Stimulated activated naive CD4-positive, alpha-beta T cell treated with Interleukin-2 at 50 U/mL for 16 hours (primary cell): ENCODE measurements at regions not wholly inside any gene's neighbourhood (a gene's known extent, or its start where the extent isn't known, plus 50 kb on each side); places are given as distances from the start of the nearest gene placed in this dataset.
"Not testable (repeated sequence)": the region's sequence is repeated elsewhere in the genome, so short reads cannot be mapped to it uniquely, and the experiment has no call there.

Experiments
- DNase-seq: peaks from one replicate; lab custom pipeline; 2025; lab: John Stamatoyannopoulos, UW

DNA sequence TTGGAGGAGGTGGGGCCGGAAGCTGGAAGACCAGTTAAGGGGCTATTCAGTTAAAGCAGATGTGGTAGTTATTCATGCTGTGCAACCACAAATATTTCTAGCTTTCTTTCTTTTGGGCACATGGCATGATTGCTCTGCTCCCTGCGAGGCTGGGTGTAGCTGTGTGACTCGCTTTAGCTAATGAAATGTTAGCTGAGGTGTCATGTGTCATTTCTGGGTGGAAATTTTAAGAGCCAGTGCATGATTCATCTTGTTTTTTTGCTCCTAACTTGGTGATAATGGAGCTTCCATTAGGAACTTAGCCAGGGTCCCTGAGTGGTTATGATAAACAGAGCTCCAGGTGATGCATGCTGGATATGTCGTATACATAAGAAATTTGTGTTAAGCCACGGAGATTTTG, 300.6 kb downstream of the SATB1 start:
- DNase-seq, result no peak

DNA sequence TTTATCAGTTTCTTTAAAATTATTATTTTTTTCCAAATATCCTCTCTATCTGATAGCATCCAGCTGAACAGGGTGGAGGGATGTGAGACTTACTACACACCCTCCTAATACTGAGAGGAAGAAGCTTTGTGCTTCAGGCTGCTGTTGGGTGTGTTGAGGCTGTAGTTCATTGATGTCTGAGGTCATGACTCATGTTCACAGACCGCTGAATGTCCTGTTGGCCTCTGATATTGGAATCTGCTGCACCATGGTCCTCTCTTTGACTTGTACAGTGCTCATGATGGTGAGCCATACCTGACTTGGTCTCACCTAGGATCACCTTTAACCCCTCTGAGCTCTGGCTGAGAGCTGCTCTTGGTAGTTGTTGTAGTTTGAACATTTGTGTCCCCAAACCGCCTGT, 302.9 kb downstream of the SATB1 start:
- no peak for DNase-seq

DNA sequence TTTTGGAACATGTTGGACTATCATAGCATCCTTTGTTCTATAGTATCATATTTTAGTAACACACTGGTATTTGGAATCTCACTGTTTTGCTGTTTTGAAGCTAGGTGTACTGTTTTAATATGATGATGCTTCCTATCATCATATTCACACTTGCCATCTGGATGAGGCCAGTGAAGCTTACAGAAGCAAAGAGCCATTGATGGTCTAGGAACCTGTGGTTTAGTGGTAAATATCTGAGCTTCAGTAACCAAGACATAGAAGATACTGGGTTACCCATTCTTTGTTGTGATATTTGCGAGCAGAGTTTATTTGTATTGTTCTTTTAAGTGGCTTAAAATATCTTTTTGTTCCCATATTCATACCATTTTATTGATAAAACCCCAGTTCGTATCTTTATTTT, 304.1 kb downstream of the SATB1 start:
- no peak for DNase-seq

DNA sequence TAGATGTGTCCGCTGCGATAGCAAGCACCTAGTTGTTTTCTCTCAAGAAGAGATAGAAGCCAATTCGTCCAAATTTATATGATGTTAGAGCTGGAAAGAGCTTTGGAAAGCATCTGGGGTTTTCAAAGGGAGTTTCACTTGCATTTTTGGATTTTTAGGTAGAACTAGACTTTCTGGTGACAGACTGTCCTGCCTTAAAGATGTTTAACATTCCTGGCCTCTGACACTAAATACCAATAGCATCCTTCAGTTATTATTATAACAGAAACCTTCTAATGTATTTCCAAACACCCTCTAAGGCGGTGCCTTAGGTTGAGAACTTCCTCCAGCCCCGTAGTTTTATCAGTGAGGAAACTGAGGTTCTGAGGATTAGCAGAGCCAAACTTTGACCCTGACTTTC, 305.3 kb downstream of the SATB1 start:
- DNase-seq, result no peak

DNA sequence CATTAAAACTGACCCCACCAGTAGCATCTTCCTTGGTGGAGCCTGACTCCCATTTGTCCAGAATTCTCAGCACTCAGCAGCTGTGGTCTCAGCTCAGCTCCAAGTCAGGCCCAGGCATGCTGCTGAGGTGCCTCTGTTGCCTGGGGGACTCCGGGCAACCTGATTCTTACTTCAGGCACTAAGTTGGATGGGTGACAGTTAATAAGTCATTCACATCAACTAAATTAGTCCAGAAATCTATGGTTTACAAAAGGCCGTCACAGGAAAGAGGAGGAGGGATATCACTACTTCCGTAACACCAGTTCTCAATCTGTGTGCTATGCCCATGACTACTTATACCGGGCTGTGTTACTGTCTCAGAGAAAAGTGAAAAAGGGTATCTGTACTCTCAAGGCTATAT, 310.2 kb downstream of the SATB1 start:
- no peak for DNase-seq

DNA sequence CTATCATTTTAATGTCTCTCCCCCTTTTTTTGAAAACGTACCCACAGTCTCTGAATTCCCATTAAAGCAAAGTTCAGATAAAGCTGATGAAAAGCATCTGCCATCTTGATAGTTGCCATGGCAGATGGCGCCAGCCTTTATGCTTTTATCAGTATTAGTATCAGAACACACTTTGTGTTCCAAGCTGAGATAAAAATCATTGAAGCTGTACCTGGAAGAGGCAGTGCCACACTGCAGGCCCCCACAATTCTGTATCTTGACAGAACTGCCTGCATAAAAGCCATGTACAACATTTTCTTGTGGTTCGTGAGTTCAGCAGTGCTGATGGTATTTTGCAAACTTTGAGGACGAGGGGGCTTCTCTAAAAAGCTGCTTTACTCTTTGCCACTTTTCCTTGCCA, 311.7 kb downstream of the SATB1 start:
- DNase-seq, result no peak

DNA sequence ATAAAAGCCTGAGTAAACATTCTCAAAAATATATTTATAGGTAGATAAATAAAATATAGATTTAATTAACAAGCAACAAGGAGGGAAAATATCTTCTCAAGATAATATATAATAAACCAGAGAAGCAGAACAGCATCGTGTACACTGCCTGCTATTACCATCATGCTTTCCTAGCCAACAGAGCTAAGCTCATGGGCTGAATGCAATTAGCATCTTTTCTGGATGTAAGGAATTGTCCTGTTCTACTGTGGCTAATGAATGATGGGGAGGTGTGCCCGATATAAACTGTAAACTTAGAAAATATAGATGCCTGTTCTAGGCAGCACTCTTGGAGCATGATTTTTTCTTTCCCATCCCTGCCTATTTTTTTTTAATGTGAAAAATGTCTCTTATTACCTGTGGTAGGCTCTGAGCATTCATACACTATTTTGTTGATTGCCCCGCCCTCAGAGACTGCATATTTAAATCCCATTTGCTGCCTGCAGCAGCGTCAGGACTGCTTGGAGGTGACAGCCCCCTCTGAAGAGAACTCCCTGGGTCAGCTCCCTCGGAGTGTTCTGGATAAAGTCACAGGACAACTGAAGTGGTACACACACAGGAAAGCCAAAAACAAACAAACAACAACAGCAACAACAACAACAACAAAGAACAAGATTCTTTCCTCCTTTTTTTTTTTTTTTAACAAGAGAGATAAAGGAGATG, 312.3 kb downstream of the SATB1 start:
- DNase-seq, result no peak

DNA sequence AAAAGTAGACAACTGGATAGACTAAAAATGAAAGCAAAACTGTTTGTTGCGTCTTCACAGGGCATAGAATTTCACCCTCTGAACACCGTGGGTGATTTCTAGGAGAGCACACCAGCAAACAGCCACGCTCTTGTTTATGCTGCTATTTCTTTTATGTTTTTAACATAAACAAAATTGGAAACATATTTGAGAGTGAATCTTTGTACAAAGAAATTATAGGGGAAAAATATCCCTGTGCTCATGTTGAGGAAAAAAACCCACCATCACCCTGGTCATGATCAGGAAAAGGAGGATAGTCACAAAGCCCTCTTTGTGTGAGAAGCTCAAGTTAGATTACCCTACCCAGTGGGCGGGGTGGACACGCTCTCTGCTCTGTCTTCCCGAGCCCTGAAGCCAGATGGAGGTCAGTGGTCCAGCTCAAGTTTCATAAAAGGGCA, 313.3 kb downstream of the SATB1 start:
- DNase-seq, result no peak

DNA sequence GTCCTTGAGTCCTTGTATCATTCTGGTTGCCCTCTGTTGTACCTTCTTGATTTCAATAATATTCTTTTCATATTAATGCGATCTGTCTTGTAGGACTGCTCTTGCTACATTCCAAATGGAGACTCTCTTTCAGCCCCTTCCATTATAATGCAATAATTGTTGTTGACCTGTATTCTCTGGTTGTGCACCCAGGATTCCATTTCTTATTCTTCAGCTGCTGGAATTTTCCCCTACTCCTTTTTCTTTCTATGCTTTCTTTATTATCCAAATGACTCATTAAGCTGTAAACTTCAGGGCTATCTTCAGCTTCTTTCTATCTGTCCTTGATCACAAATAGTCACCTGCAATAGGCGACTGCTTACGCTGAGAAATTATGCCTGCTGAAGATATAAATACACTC, 321.5 kb downstream of the SATB1 start:
- no peak for DNase-seq

DNA sequence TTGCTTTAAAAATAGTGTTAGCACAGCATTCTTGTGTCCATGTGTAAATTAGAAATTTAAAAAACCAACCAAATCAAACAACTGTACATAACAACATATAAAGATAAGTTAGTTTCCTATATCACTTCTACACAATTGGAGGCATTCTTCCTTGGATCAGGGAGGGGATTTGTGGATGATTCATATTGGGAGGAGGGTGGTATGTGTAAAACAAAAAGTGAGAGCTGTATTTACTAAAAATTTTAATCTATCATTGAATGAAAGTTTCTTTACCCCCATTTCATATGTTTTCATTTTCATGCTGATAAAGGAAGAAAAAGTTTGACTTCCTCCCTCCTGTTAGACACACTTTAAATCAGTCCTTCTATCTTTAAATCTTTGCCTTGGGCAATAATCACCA, 325.0 kb downstream of the SATB1 start:
- DNase-seq, result no peak

DNA sequence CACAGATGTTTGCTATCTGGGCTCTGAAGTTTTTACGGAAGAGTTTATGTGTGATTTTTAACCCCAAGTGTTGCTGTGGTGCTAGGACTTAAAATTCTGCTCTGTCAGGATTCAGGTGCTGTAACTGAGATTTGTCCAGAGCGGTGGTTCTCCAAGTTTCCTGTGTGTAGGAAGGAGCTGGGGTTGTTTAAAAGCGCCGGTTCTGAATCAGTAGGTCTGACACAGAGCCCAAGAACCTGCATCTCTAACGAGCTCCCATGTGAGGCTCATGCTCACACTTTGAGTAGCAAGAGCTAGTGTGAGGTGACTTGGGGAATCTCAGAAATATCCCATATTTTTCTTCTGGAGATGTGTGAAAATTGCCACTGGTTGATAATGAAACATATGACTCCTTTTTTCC, 325.5 kb downstream of the SATB1 start:
- no peak for DNase-seq

DNA sequence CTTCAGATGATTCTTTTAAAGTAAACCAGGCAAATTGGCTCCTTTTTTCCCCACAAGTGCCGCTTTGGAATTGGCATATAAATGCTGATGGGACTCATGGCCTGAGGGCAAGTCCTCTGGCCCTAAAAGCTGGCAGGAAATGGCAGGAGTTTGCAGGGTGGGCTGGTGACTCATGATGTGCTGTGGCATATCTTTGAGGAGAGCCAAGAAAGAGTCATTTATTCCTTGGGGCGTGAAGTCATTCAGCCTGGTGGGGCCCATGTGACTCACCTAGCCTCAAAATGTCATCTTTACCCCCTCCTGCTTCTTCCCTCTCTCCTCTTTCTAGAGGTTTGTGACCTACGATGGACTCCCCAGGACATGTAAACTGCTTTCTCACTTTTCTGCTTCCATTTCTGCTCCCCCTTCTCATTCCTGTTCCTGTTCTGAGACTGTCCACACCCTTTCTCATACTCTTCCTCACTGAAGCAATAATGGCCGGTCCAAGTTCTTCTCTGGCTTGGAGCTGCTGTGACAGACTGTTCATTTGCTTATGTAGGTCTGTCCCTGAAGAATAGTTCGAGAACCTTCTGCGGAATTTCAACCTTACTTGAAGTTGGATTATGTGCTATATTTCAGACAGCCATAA, 326.1 kb downstream of the SATB1 start:
- no peak for DNase-seq

DNA sequence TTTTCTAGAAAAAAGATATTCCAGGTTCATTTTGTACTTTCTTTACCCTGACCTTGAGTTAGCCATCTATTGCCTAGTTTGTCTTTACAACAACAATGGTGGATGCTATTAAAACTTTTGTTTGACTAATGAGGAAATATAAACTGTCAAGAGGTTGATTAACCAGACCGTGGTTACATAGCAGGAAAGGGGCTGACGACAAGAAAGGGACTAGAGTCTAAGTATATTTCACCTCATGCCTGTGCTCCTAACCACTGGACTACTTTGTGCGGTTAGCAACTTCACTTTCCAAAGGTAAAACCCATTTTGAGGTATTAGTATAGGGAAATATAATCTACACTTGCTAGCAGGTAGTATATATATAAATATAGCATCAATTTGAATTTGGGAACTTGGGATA, 327.1 kb downstream of the SATB1 start:
- no peak for DNase-seq

DNA sequence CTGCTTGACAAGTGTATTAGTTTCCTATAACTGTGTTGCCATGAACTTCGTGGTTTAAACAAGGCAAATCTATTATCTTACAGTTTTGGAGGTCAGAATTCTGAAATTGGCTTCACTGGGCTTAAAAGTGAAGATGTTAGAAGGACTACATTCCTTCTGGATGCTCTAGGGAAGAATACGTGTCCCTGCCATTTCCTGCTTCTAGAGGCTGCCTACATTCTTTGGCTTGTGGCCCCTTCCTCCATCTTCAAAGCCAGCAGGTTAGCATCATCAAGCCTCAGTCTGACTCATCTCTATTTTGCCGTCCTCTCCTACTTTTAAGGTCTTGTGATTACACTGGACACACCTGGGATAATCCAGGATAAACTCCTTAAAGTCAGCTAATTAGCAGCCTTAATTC, 327.7 kb downstream of the SATB1 start:
- DNase-seq, result no peak

DNA sequence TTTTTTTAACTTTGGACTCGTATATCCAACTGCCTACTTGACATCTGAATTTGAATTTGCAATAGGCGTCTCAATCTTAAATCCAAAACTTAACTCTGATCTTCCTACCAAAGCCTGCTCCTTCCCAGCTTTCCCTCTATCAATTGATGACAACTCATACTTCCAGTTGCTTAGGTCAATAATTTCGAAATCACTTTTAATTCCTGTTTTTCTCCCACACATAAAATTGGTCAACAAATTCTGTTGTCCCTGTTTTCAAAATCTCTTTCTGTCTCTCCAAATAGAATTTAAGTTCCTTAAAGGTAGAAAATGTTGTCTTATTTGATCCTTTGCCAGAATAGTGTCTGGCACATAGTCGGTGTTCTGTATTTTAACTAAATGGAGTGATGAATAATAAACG, 332.4 kb downstream of the SATB1 start:
- DNase-seq, result no peak

DNA sequence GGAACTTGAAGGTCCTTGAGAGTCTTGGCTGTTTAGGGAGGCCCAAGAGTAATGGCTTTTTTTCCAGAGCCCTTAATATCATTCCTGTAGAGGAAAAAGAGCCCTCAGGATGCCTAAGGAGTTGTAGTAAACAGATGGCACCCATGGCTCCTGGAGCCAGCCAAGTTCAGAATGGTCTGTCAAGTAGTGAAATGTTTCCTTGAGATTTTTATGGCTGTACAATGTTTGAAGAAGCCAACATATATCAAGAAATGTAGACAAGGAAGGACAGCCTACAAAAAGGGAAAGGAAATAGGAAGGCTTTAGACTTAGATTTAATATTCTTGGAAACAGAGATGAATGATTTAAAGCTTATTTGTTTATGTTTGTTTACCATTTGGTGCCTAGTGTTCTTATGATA, 334.8 kb downstream of the SATB1 start:
- DNase-seq, result no peak

DNA sequence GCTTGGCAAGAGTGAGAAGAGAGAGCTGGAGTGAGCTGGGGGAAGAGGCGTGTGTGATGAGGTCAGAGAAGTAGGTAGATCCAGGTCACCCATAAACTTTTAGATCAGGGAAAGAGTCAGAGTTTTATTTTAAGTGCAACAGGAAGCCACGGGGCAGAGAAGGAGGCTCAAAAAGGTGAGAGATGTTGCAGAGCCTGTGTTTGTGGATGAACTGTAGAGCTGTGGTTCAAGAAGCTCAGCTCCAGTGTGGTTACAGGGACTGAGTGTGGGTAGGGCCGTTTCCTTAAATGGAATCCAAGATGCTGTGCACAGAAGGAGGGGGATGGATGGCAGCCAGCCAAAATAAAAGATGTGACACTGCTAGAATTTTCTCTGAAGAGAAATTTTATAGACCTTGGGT, 337.2 kb downstream of the SATB1 start:
- DNase-seq, result no peak

DNA sequence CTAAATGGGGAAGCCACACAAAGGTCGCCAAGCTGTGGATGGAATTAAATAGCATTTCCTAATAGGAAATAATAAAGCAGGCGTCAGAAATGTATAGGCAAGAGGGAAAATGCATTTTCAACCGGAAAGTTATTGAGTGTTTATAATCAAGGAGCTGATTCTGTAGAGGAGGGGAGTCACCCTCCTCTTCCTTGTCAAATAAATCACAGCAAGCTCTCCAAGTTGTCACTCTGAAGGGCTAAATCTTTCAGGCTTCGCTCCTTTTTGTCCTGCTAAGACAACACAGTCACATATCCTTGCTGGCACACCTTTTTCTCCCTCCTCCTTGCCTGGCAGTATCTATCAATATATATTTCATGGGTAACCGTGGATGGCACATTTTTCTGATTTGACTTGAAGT, 338.4 kb downstream of the SATB1 start:
- no peak for DNase-seq

DNA sequence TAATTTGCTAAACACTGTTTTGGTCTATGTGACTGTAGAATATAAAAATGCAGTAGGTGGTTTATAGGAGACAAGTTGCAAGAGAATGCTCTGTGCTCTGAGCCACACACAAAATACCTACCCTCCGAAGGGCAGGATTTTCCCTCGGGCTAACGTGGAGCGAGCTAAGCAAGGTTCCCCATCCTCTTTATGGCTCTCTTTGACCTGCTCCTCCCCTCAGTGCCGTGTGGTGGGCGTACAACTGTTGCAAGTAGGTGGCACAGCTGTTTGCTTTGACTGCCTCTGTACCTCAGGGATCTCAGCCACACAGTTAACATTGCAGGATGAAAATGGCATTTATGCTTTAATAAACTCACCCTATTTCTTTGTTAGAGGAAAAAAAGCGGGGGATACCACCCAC, 339.1 kb downstream of the SATB1 start:
- no peak for DNase-seq

DNA sequence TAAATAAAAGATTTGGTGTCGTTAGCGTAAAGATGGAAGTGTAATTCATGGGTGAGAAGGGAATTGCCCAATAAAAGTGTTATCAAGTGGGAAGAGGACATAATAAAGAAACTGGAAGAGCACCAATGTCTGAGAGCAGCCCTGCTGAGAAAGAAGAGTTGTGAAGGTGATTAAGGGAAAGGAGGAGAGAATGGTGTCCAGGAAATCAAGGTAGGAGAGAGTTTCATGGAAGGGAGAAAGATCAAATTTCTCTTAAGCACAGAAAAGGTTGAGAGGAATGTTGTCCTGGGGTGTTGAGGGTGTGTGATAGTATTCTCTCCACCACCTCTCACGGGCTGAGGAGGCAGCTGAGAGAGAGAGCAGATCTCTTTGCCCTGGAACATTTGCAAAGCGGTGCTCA, 339.7 kb downstream of the SATB1 start:
- DNase-seq, result no peak

DNA sequence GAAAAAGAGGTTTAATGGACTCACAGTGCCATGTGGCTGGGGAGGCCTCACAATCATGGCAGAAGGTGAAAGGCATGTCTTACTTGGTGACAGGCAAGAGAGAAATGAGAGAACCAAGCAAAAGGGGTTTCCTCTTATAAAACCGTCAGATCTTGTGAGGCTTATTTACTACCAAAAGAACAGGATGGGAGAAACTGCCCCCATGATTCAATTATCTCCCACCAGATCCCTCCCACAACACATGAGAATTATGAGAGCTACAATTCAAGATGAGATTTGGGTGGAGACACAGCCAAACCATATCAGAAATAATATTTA, 340.8 kb upstream of the TBC1D5 start:
- DNase-seq, result not testable (repeated sequence)

DNA sequence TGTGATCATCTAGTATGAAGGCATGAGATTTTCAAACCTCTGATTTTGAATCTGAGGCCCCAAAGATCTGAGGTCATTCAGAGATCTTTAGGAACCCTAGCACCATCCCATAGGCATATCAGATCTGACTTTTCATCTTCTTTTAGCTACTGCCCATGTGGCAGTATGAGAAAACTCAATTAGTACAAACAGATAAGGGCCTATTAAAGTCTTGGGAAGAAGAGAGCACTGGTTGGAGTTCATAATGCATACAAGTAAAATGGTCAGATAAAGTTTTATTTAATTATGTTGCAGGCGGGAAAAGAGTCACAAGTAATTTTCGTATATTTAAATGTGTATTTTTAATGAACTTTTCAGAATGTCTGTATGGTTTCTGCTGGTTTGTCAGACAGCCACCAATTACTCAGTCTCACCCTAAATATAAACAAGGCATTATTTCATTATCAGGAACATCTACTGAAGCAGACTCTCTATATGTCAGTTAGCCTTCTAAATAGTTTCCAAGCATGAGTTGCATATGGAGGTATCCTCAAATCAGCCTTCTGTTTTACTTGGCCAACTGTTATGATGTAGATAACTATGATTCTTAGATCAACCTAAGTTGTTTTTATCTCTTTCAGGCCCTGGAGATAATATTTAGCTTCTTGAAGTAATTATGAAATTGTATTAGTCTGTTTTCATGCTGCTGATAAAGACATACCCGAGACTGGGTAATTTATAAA, 340.3 kb upstream of the TBC1D5 start:
- no peak for DNase-seq

DNA sequence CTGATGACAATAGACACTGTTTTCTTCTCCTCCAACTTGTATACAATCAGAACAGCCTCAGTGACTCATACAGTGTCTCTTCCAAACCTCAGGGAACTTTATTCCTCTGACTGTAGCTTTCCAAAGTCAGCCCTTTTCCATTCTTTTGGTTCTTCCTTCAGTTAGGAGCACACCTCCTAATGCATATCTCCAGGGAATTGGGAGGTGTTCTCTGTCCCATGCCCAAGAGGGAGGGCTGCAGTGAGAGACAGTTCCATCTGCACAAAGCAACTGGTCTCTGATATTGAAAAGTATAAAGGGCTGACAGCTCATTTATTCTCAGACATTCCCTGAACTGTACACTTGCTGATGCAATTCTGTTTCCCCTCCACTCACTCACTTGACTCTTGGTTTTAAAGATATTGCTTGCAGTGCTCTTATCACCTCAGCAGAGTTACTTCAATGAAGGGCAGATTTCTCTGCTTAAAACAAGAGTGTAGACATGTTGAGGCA, 337.8 kb upstream of the TBC1D5 start:
- no peak for DNase-seq

DNA sequence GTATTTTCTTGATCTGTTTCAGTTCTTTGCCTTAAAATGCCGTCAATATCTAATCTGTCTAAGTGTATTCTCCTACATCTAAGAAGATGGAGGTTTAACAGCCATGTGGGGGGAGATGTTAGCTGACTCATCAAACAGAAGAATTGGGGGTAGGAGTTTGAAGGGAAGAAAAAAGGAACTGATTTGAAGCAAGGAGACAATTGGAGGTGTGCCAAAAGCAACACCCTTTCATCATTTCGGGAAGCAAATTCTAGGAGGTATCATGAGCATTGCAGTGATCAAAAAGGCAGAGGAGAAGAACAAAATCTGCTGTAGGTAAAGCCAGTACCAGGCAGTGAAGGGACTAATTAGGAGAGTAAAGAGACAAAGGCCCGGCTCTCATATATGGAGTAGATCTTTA, 337.3 kb upstream of the TBC1D5 start:
- DNase-seq, result no peak
